HFF-Myc (cell line): ENCODE measurements at regions not wholly inside any gene's neighbourhood (a gene's known extent, or its start where the extent isn't known, plus 50 kb on each side); places are given as distances from the start of the nearest gene placed in this dataset.

Source experiments
- DNase-seq: peaks from one replicate; pipeline ENCODE4 v3.0.0-alpha.2; 2011; ENCODE audit warnings: low read depth; ENCODE audit errors: extremely low read depth
- H3K4me3 ChIP-seq: replicated peaks from 2 replicates; pipeline ENCODE4 v1.5.1; 2011; ENCODE audit warnings: low read depth, mild to moderate bottlenecking, control low read depth, low read length
- CTCF ChIP-seq: IDR thresholded peaks from 2 replicates; pipeline ENCODE4 v1.5.1; 2012; ENCODE audit warnings: mild to moderate bottlenecking, low read depth, low read length, control low read depth; ENCODE audit errors: missing control alignments

- no peak for DNase-seq
- no peak overlapping the region for H3K4me3 ChIP-seq
- TF ChIP-seq CTCF = no peak
Measured at GRCh38 chr14:84885061-84885460, 644.9 kb upstream of the FLRT2 start.

DNA sequence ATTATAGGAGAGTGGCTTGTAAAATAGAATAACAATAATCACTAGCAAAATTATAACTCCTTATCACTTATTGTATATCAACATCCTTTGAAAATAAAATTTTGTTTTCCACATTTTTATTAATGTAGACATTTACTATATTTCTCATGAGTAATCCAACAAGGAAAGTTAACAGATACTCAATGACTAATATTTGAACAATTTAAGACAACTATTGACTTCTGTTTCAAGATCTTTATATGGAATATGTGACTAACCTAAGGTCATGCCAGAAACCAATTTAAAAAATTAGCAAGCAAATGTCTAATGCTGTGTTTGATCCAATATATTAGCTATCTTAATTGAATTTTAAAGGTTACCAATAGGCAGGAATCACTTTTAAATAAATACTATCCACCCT lies 638.5 kb upstream of the FLRT2 start:
- no peak overlapping the region for H3K4me3 ChIP-seq
- no peak for DNase-seq
- TF ChIP-seq CTCF = no peak

DNA sequence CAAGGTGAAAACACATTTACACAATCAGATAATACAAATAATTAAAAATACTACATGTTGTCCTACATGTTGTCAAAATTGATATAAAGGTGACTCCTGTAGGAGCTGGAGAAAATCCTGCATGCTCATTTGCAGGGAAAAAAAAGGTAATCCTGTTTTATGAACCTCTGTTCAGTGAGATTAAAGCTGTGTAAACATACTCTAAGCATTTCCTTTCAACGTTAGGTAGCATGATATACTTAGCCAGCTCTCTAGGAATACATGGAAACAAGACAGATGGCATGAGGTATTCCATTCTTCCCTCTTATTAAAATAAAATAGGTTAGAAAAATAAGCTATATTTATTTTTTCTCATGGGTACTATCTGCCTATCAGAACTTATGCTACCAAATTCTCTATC lies 635.7 kb upstream of the FLRT2 start:
- TF ChIP-seq CTCF = no peak
- no peak for DNase-seq
- no peak overlapping the region for H3K4me3 ChIP-seq

- no peak overlapping the region for H3K4me3 ChIP-seq
- no peak for DNase-seq
- TF ChIP-seq CTCF = no peak
Measured at GRCh38 chr14:84922370-84922769, 607.6 kb upstream of the FLRT2 start.

DNA sequence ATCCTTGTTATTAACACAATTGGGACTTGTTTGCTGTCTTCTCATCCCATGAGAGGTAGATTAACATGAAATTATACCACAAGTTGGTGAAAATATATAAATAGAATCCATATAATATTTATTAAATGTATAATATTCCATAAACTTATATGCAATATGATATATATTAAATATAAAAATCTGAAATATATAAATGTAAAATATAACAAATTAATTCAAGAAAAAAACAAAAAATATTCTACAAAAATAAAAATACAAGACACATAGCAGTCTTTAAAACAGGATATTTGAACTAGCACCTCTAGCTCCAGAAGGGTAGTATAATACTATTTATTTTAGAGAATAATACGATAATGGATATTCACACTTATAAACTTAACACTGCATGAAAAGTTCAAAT lies 603.3 kb upstream of the FLRT2 start:
- no peak for TF ChIP-seq CTCF
- H3K4me3 ChIP-seq = no peak overlapping the region
- no peak for DNase-seq

DNA sequence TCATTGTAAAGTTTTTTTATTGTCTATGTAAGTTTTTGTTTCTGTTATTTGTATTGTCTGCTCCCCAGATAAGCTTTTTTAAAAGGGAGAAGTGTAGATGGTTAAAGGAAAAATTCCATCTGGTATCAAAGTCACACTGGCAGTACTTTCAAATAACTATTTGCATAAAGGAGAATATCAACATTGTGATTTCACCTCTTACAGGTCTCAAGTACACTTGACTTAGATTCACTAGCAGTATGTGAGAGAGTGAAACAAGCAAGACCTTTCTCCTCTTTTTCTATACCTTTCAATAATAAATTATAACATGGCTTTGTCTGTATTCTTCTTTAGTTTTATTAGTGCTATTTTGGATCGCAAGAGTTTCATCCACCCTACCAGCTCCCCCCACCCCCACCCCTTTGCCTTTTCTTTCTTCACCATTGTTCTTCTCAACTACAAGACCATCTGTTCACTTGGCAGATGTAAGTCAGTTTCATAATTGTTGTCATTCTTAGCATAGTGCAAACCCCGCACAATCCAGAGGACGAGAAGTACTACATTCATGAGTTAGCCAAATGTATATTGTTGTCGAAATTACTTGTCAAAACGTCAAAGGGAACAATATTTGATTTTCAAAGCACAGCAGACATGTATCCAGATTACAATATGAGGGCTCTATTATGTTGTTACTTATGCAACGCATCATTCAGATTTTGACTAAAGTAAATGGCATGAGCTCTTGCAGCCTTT lies 602.7 kb upstream of the FLRT2 start:
- no peak for DNase-seq
- TF ChIP-seq CTCF = no peak
- H3K4me3 ChIP-seq = no peak overlapping the region

- H3K4me3 ChIP-seq = no peak overlapping the region
- no peak for DNase-seq
- no peak for TF ChIP-seq CTCF
Measured at GRCh38 chr14:84929086-84929485, 600.9 kb upstream of the FLRT2 start.
